GM18502 (cell line): ENCODE measurements at regions not wholly inside any gene's neighbourhood (a gene's known extent, or its start where the extent isn't known, plus 50 kb on each side); places are given as distances from the start of the nearest gene placed in this dataset.

Source experiments
- ATAC-seq: cut with Tn5 transposase; IDR thresholded peaks from one replicate; pipeline ENCODE4 v1.9.1; 2021; ENCODE audit warnings: mild to moderate bottlenecking; ENCODE audit not compliant: unreplicated experiment, poor library complexity

- peak; percentile 44 for ATAC-seq
Observed at GRCh38 chr2:153213022-153213421, 265.5 kb downstream of the RPRM start.

GRCh38 chr2:153197402-153198386, 280.9 kb downstream of the RPRM start:
- ATAC-seq, result no peak

- ATAC-seq, result no peak
Observed at GRCh38 chr2:153196378-153197058, 282.0 kb downstream of the RPRM start.

GRCh38 chr2:153195342-153195741, 283.2 kb downstream of the RPRM start:
- ATAC-seq, result no peak

- ATAC-seq, result no peak
Observed at GRCh38 chr2:153189091-153189888, 289.3 kb downstream of the RPRM start.

- ATAC-seq, result no peak
Observed at GRCh38 chr2:153179808-153180207, 298.8 kb downstream of the RPRM start.

- ATAC-seq, result no peak
Observed at GRCh38 chr2:153169609-153170008, 309.0 kb downstream of the RPRM start.

- no peak for ATAC-seq
Observed at GRCh38 chr2:153165021-153165420, 313.5 kb downstream of the RPRM start.

- ATAC-seq, result peak; percentile 81
Observed at GRCh38 chr2:153163055-153163454, 315.5 kb downstream of the RPRM start.

- ATAC-seq, result no peak
Observed at GRCh38 chr2:153156743-153157142, 321.8 kb downstream of the RPRM start.

- no peak for ATAC-seq
Observed at GRCh38 chr2:153152036-153152435, 326.5 kb downstream of the RPRM start.

- ATAC-seq, result no peak
Observed at GRCh38 chr2:153145470-153145978, 333.0 kb downstream of the RPRM start.

- ATAC-seq, result no peak
Observed at GRCh38 chr2:153143540-153143939, 335.0 kb downstream of the RPRM start.

GRCh38 chr2:153140498-153140897, 338.1 kb downstream of the RPRM start:
- no peak for ATAC-seq

- no peak for ATAC-seq
Observed at GRCh38 chr2:153138651-153139375, 339.7 kb downstream of the RPRM start.

- no peak for ATAC-seq
Observed at GRCh38 chr2:153136216-153136615, 342.3 kb downstream of the RPRM start.

GRCh38 chr2:153134725-153135124, 343.8 kb downstream of the RPRM start:
- no peak for ATAC-seq

- no peak for ATAC-seq
Observed at GRCh38 chr2:153133716-153134115, 344.8 kb downstream of the RPRM start.

- no peak for ATAC-seq
Observed at GRCh38 chr2:153132418-153132817, 346.1 kb downstream of the RPRM start.

GRCh38 chr2:153115141-153115540, 363.4 kb downstream of the RPRM start:
- ATAC-seq, result no peak
